GM23248 (cell line): ENCODE measurements at regions not wholly inside any gene's neighbourhood (a gene's known extent, or its start where the extent isn't known, plus 50 kb on each side); places are given as distances from the start of the nearest gene placed in this dataset.
"Not testable (repeated sequence)": the region's sequence is repeated elsewhere in the genome, so short reads cannot be mapped to it uniquely, and the experiment has no call there.

ENCODE experiments used
- DNase-seq: peaks from one replicate; pipeline ENCODE4 v3.0.0-alpha.2; 2015
- H2AFZ ChIP-seq: fragments of 200-600 bp; sonication (generic); 2 replicates; pipeline ENCODE4 v1.6.1; 2016; ENCODE audit warnings: antibody characterized with exemption
- H3F3A ChIP-seq: fragments of 200-600 bp; sonication (generic); 2 replicates; pipeline ENCODE4 v1.6.1; 2016; ENCODE audit warnings: mild to moderate bottlenecking, antibody characterized with exemption, mixed run types; ENCODE audit not compliant: insufficient read depth
- H3K27ac ChIP-seq: fragments of 200-600 bp; sonication (generic); 2 replicates; pipeline ENCODE4 v1.5.1; 2016; ENCODE audit warnings: mild to moderate bottlenecking
- H3K27me3 ChIP-seq: fragments of 200-600 bp; sonication (generic); replicated peaks from 2 replicates; pipeline ENCODE4 v1.6.1; 2016; ENCODE audit warnings: mild to moderate bottlenecking; ENCODE audit not compliant: insufficient read depth
- H3K36me3 ChIP-seq: fragments of 200-600 bp; sonication (generic); 2 replicates; pipeline ENCODE4 v1.6.1; 2016; ENCODE audit warnings: low read depth, mild to moderate bottlenecking
- H3K4me1 ChIP-seq: fragments of 200-600 bp; sonication (generic); 2 replicates; pipeline ENCODE4 v1.6.1; 2016; ENCODE audit warnings: mild to moderate bottlenecking; ENCODE audit not compliant: insufficient read depth
- H3K4me2 ChIP-seq: fragments of 200-600 bp; sonication (generic); one replicate; pipeline ENCODE4 v1.6.1; 2016; ENCODE audit warnings: mild to moderate bottlenecking; ENCODE audit not compliant: unreplicated experiment
- H3K4me3 ChIP-seq: fragments of 200-600 bp; sonication (generic); 2 replicates; pipeline ENCODE4 v1.5.1; 2016; ENCODE audit warnings: mild to moderate bottlenecking
- H3K79me2 ChIP-seq: fragments of 200-600 bp; sonication (generic); 2 replicates; pipeline ENCODE4 v1.6.1; 2016; ENCODE audit warnings: mild to moderate bottlenecking; ENCODE audit not compliant: insufficient read depth
- H3K9ac ChIP-seq: fragments of 200-600 bp; sonication (generic); 2 replicates; pipeline ENCODE4 v1.6.1; 2016; ENCODE audit warnings: mild to moderate bottlenecking
- H3K9me2 ChIP-seq: fragments of 200-600 bp; sonication (generic); 2 replicates; pipeline ENCODE4 v1.6.1; 2016; ENCODE audit warnings: mixed run types, mild to moderate bottlenecking, moderate library complexity; ENCODE audit not compliant: insufficient read depth
- H3K9me3 ChIP-seq: fragments of 200-600 bp; sonication (generic); one replicate; pipeline ENCODE4 v1.6.1; 2017; ENCODE audit warnings: low read depth
- H4K20me1 ChIP-seq: fragments of 200-600 bp; sonication (generic); 2 replicates; pipeline ENCODE4 v1.6.0; 2016; ENCODE audit not compliant: insufficient read depth
- EZH2 ChIP-seq: fragments of 200-600 bp; sonication (generic); IDR thresholded peaks from 2 replicates; pipeline ENCODE4 v1.6.1; 2018; ENCODE audit warnings: antibody characterized with exemption, mild to moderate bottlenecking; ENCODE audit not compliant: insufficient read depth, poor library complexity, severe bottlenecking
- EZH2phosphoT487 ChIP-seq: fragments of 200-600 bp; sonication (generic); IDR thresholded peaks from 2 replicates; pipeline ENCODE4 v1.6.1; 2018; ENCODE audit warnings: antibody characterized with exemption, moderate library complexity, mild to moderate bottlenecking, low read depth; ENCODE audit not compliant: insufficient read depth
- WGBS, 2 experiments: methylation state at CpG; one replicate each; pipeline ENCODE4 v1.1.6; 2015 to 2017; ENCODE audit warnings: low lambda C conversion rate in 2 of 2, low coverage in 1 of 2; ENCODE audit errors: missing lambda C conversion rate in 2 of 2; 5-methylcytosine and 5-hydroxymethylcytosine counted together
- in situ Hi-C: fragments of 300-500 bp; cut with MboI; formaldehyde crosslinking; loops from 2 replicates; pipeline ENCODE4 v1.15.0; 2020

GRCh38 chr3:6491768-6492167 lies 369.1 kb upstream of the GRM7 start:
- Histone ChIP-seq H2AFZ (no peak overlapping the region), H3K4me3 (no peak overlapping the region), H3K79me2 (no peaks in the 10 kb centered on the region), H3K27me3 (no peaks in the 10 kb centered on the region), H3K4me1 (no peaks in the 10 kb centered on the region), H3K4me2 (no peak overlapping the region), H3K9me3 (no peaks in the 10 kb centered on the region), H3K27ac (no peak overlapping the region), H3K36me3 (no peaks in the 10 kb centered on the region), H3K9ac (no peak overlapping the region), H3F3A (no peaks in the 10 kb centered on the region), H4K20me1 (no peaks in the 10 kb centered on the region), H3K9me2 (no peaks in the 10 kb centered on the region)
- no peak for DNase-seq
- in situ Hi-C loops = no loop called here
- WGBS, 2 experiments = 10 to 15% methylated on average over 2 of the region's 2 CpGs
- TF ChIP-seq EZH2phosphoT487 (no peak), EZH2 (no peak)

GRCh38 chr3:6492306-6492705 lies 368.6 kb upstream of the GRM7 start:
- Histone ChIP-seq H3K9me3 (no peaks in the 10 kb centered on the region), H3K9me2 (no peaks in the 10 kb centered on the region), H2AFZ (no peak overlapping the region), H3K27me3 (no peaks in the 10 kb centered on the region), H3K27ac (no peak overlapping the region), H4K20me1 (no peaks in the 10 kb centered on the region), H3F3A (no peaks in the 10 kb centered on the region), H3K79me2 (no peaks in the 10 kb centered on the region), H3K4me3 (no peak overlapping the region), H3K4me1 (no peaks in the 10 kb centered on the region), H3K4me2 (no peak overlapping the region), H3K9ac (no peak overlapping the region), H3K36me3 (no peaks in the 10 kb centered on the region)
- in situ Hi-C loops = no loop called here
- DNase-seq = no peak
- WGBS, 2 experiments = 7 to 10% methylated on average over 1 of the region's 1 CpG
- TF ChIP-seq EZH2phosphoT487 (no peak), EZH2 (no peak)

- H3K9ac ChIP-seq, H3K36me3 ChIP-seq, H3K4me1 ChIP-seq, H3F3A ChIP-seq, H3K27ac ChIP-seq, in situ Hi-C loops, H3K79me2 ChIP-seq, H3K4me2 ChIP-seq, H3K9me3 ChIP-seq, DNase-seq, H2AFZ ChIP-seq, H3K9me2 ChIP-seq, H3K4me3 ChIP-seq, H4K20me1 ChIP-seq, H3K27me3 ChIP-seq: not testable (repeated sequence)
- 32 to 43% methylated on average over 3 to 4 of the region's 4 CpGs for WGBS, 2 experiments
These were observed 362.0 kb upstream of the GRM7 start for GRCh38 chr3:6498944-6499343.

- TF ChIP-seq EZH2phosphoT487 = no peak
- no peak for TF ChIP-seq EZH2
- no peaks in the 10 kb centered on the region for H3K9me3 ChIP-seq
- H3K4me1 ChIP-seq = no peaks in the 10 kb centered on the region
- H2AFZ ChIP-seq = no peak overlapping the region
- in situ Hi-C loops = no loop called here
- H3K79me2 ChIP-seq = no peaks in the 10 kb centered on the region
- DNase-seq = no peak
- no peak overlapping the region for H3K4me3 ChIP-seq
- H3K27ac ChIP-seq = no peak overlapping the region
- H3K4me2 ChIP-seq = no peak overlapping the region
- no peaks in the 10 kb centered on the region for H3K9me2 ChIP-seq
- no peaks in the 10 kb centered on the region for H4K20me1 ChIP-seq
- H3K9ac ChIP-seq = no peak overlapping the region
- no peaks in the 10 kb centered on the region for H3K27me3 ChIP-seq
- 3 to 4% methylated on average over 2 of the region's 2 CpGs for WGBS, 2 experiments
- no peaks in the 10 kb centered on the region for H3F3A ChIP-seq
- no peaks in the 10 kb centered on the region for H3K36me3 ChIP-seq
These were observed 356.6 kb upstream of the GRM7 start for GRCh38 chr3:6504347-6504746.

GRCh38 chr3:6504834-6505233 lies 356.1 kb upstream of the GRM7 start:
- no peak overlapping the region for H3K27ac ChIP-seq
- H3K27me3 ChIP-seq = no peaks in the 10 kb centered on the region
- H4K20me1 ChIP-seq = no peaks in the 10 kb centered on the region
- no peak overlapping the region for H3K4me3 ChIP-seq
- DNase-seq = no peak
- H3K36me3 ChIP-seq = no peaks in the 10 kb centered on the region
- no peaks in the 10 kb centered on the region for H3K9me3 ChIP-seq
- TF ChIP-seq EZH2 (no peak), EZH2phosphoT487 (no peak)
- H3K4me1 ChIP-seq = no peaks in the 10 kb centered on the region
- no peaks in the 10 kb centered on the region for H3K79me2 ChIP-seq
- 31 to 40% methylated on average over 3 of the region's 3 CpGs for WGBS, 2 experiments
- no peak overlapping the region for H3K9ac ChIP-seq
- no peaks in the 10 kb centered on the region for H3K9me2 ChIP-seq
- no peak overlapping the region for H2AFZ ChIP-seq
- no peak overlapping the region for H3K4me2 ChIP-seq
- in situ Hi-C loops = no loop called here
- H3F3A ChIP-seq = no peaks in the 10 kb centered on the region
